K562 (cell line): ENCODE measurements at regions not wholly inside any gene's neighbourhood (a gene's known extent, or its start where the extent isn't known, plus 50 kb on each side); places are given as distances from the start of the nearest gene placed in this dataset.

Experiments used
- GATAD2B ChIP-seq: fragments of 450-650 bp; IDR thresholded peaks from 2 replicates; pipeline ENCODE4 v1.6.1; 2017; ENCODE audit warnings: mild to moderate bottlenecking, borderline replicate concordance
- GTF2A2 ChIP-seq: IDR thresholded peaks from 2 replicates; pipeline ENCODE4 v1.6.1; 2016; ENCODE audit warnings: mild to moderate bottlenecking, missing genetic modification characterization, missing compliant biosample characterization
- KDM1A ChIP-seq, 2 experiments: fragments of 450-650 bp; IDR thresholded peaks; 2 replicates each; pipeline ENCODE4 v1.6.1; 2016; ENCODE audit warnings: mild to moderate bottlenecking in 2 of 2
- MYNN ChIP-seq, 2 experiments: sonication (generic); formaldehyde crosslinking in 1 of 2; IDR thresholded peaks; 2 replicates each; pipeline versions ENCODE4 v1.5.0 to v1.6.1; 2016 to 2020; ENCODE audit warnings: antibody characterized with exemption in 1 of 2, missing genetic modification reagents in 1 of 2
- PRMT5 ChIP-seq: sonication (generic); formaldehyde crosslinking; IDR thresholded peaks from 2 replicates; pipeline ENCODE4 v1.5.0; 2020; ENCODE audit warnings: missing genetic modification reagents
- ZNF175 ChIP-seq: fragments of 200-800 bp; sonication (Bioruptor generic); IDR thresholded peaks from 2 replicates; pipeline ENCODE4 v1.6.1; 2016; ENCODE audit warnings: low read depth, mild to moderate bottlenecking, missing genetic modification characterization, missing compliant biosample characterization
- ZNF3 ChIP-seq: fragments of 250-450 bp; sonication (Bioruptor Pico); IDR thresholded peaks from 2 replicates; pipeline ENCODE4 v1.5.0; 2021; ENCODE audit warnings: mild to moderate bottlenecking, moderate library complexity
- ZNF324 ChIP-seq: fragments of 250-450 bp; sonication (Bioruptor Pico); IDR thresholded peaks from 2 replicates; pipeline ENCODE4 v1.4.0; 2020; ENCODE audit warnings: mild to moderate bottlenecking
- ZNF79 ChIP-seq: fragments of 250-450 bp; sonication (Bioruptor Pico); IDR thresholded peaks from 2 replicates; pipeline ENCODE4 v1.4.0; 2020; ENCODE audit warnings: low read depth, mild to moderate bottlenecking, moderate library complexity
- TF ChIP-seq, protein P1 (sequence below): sonication (generic); formaldehyde crosslinking; IDR thresholded peaks from 2 replicates; pipeline ENCODE4 v1.8.0; 2023; ENCODE audit warnings: missing genetic modification reagents, mild to moderate bottlenecking, borderline replicate concordance
- TF ChIP-seq, protein P2 (sequence below): fragments of 450-650 bp; conservative IDR thresholded peaks from 2 replicates; pipeline ENCODE4 v1.6.1; 2016; ENCODE audit warnings: missing genetic modification characterization, low read depth, mild to moderate bottlenecking, control low read depth, missing compliant biosample characterization

DNA sequence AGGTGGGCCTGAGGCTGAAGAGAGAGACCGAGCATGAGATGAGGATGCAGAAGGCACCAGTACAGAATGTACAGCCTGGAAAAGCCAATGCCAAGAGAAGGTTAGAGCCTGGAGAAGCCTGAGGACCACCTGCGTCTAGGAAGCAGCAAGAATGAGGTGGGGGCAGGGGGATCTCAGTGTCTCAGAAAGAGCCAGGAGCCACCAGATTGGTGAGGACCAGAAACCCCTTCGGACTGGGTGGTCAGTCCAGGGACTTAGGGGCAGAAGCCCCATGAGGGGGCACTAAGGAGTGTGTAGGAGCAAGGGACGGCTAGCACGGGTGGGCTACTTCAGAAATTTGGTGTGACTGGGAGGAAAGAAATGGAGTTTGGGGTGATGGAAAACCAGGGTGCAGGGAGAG is 205.9 kb upstream of the RNF32 start (continued):
- TF ChIP-seq, protein P1, sequence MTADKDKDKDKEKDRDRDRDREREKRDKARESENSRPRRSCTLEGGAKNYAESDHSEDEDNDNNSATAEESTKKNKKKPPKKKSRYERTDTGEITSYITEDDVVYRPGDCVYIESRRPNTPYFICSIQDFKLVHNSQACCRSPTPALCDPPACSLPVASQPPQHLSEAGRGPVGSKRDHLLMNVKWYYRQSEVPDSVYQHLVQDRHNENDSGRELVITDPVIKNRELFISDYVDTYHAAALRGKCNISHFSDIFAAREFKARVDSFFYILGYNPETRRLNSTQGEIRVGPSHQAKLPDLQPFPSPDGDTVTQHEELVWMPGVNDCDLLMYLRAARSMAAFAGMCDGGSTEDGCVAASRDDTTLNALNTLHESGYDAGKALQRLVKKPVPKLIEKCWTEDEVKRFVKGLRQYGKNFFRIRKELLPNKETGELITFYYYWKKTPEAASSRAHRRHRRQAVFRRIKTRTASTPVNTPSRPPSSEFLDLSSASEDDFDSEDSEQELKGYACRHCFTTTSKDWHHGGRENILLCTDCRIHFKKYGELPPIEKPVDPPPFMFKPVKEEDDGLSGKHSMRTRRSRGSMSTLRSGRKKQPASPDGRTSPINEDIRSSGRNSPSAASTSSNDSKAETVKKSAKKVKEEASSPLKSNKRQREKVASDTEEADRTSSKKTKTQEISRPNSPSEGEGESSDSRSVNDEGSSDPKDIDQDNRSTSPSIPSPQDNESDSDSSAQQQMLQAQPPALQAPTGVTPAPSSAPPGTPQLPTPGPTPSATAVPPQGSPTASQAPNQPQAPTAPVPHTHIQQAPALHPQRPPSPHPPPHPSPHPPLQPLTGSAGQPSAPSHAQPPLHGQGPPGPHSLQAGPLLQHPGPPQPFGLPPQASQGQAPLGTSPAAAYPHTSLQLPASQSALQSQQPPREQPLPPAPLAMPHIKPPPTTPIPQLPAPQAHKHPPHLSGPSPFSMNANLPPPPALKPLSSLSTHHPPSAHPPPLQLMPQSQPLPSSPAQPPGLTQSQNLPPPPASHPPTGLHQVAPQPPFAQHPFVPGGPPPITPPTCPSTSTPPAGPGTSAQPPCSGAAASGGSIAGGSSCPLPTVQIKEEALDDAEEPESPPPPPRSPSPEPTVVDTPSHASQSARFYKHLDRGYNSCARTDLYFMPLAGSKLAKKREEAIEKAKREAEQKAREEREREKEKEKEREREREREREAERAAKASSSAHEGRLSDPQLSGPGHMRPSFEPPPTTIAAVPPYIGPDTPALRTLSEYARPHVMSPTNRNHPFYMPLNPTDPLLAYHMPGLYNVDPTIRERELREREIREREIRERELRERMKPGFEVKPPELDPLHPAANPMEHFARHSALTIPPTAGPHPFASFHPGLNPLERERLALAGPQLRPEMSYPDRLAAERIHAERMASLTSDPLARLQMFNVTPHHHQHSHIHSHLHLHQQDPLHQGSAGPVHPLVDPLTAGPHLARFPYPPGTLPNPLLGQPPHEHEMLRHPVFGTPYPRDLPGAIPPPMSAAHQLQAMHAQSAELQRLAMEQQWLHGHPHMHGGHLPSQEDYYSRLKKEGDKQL (CRISPR knock-in tag) = no peak
- TF ChIP-seq ZNF3 = no peak
- no peak for TF ChIP-seq KDM1A (IDR thresholded peaks at IDR 0.05)
- no peak for TF ChIP-seq MYNN (IDR thresholded peaks at IDR 0.05)
- TF ChIP-seq MYNN (CRISPR knock-in tag; IDR thresholded peaks at IDR 0.05) = no peak
- no peak for TF ChIP-seq PRMT5 (CRISPR knock-in tag)
- TF ChIP-seq, protein P2, sequence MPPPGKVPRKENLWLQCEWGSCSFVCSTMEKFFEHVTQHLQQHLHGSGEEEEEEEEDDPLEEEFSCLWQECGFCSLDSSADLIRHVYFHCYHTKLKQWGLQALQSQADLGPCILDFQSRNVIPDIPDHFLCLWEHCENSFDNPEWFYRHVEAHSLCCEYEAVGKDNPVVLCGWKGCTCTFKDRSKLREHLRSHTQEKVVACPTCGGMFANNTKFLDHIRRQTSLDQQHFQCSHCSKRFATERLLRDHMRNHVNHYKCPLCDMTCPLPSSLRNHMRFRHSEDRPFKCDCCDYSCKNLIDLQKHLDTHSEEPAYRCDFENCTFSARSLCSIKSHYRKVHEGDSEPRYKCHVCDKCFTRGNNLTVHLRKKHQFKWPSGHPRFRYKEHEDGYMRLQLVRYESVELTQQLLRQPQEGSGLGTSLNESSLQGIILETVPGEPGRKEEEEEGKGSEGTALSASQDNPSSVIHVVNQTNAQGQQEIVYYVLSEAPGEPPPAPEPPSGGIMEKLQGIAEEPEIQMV = no peak
- no peak for TF ChIP-seq ZNF79 (CRISPR knock-in tag)
- TF ChIP-seq GTF2A2 = no peak
- no peak for TF ChIP-seq ZNF175 (CRISPR knock-in tag)
- TF ChIP-seq ZNF324 = no peak
- no peak for TF ChIP-seq GATAD2B
